K562 (cell line): ENCODE measurements at regions not wholly inside any gene's neighbourhood (a gene's known extent, or its start where the extent isn't known, plus 50 kb on each side); places are given as distances from the start of the nearest gene placed in this dataset.

Source experiments
- E2F6 ChIP-seq, 2 experiments: IDR thresholded peaks; 2 replicates each; pipeline ENCODE4 v1.6.1; 2011; ENCODE audit warnings: borderline replicate concordance in 1 of 2, control low read depth in 1 of 2, low read depth in 1 of 2, low read length in 1 of 2, mild to moderate bottlenecking in 1 of 2, mixed read lengths in 1 of 2, moderate library complexity in 1 of 2; ENCODE audit not compliant: insufficient read depth in 1 of 2, insufficient read length in 1 of 2, poor library complexity in 1 of 2, severe bottlenecking in 1 of 2; ENCODE audit errors: extremely low read depth in 1 of 2
- HDAC1 ChIP-seq, 2 experiments: fragments of 450-650 bp; IDR thresholded peaks; 2 replicates each; pipeline ENCODE4 v1.6.1; 2016 to 2017; ENCODE audit warnings: inconsistent platforms in 1 of 2, mild to moderate bottlenecking in 1 of 2, moderate library complexity in 1 of 2
- HIVEP1 ChIP-seq: fragments of 250-450 bp; sonication (Bioruptor Pico); IDR thresholded peaks from 2 replicates; pipeline ENCODE4 v1.4.0; 2020; ENCODE audit warnings: mild to moderate bottlenecking
- MGA ChIP-seq: fragments of 450-650 bp; IDR thresholded peaks from 2 replicates; pipeline ENCODE4 v1.6.1; 2016; ENCODE audit warnings: mild to moderate bottlenecking, moderate library complexity
- PHTF2 ChIP-seq: fragments of 250-450 bp; sonication (Bioruptor Pico); IDR thresholded peaks from 2 replicates; pipeline ENCODE4 v1.5.0; 2021; ENCODE audit warnings: mild to moderate bottlenecking
- ZNF696 ChIP-seq: fragments of 250-450 bp; sonication (Bioruptor Pico); conservative IDR thresholded peaks from 2 replicates; pipeline ENCODE4 v1.4.0; 2020; ENCODE audit warnings: mild to moderate bottlenecking, moderate library complexity

GRCh38 chr18:13973061-13973575, 57.8 kb upstream of the MC2R start (continued):
- TF ChIP-seq MGA (no peak), PHTF2 (CRISPR knock-in tag) (no peak), HDAC1 (IDR thresholded peaks at IDR 0.05) (no peak), HIVEP1 (CRISPR knock-in tag) (no peak), E2F6 (IDR thresholded peaks at IDR 0.05; ENCODE audit: borderline replicate concordance in 1 of 2, extremely low read depth in 1 of 2, insufficient read depth in 1 of 2, insufficient read length in 1 of 2, low read depth in 1 of 2, low read length in 1 of 2, poor library complexity in 1 of 2, severe bottlenecking in 1 of 2) (no peak), ZNF696 (CRISPR knock-in tag) (no peak)
- TF ChIP-seq, all 486 proteins: peak for 0
